SK-N-SH (cell line): ENCODE measurements at regions not wholly inside any gene's neighbourhood (a gene's known extent, or its start where the extent isn't known, plus 50 kb on each side); places are given as distances from the start of the nearest gene placed in this dataset.

Experiments used
- CTCF ChIA-PET: fragments of 300-600, 350-600 bp; formaldehyde crosslinking; extraction: SDS; loops from one replicate; lab custom pipeline; 2021; lab: Yijun Ruan, JAX
- POLR2A ChIA-PET: fragments of 350-600 bp; sonication (Branson Sonifier 250); formaldehyde crosslinking; extraction: SDS; loops from one replicate; lab custom pipeline; 2020; ENCODE audit warnings: antibody characterized with exemption, inconsistent platforms; lab: Yijun Ruan, JAX
- DNase-seq: peaks from one replicate; pipeline ENCODE4 v3.0.0; 2012
- H2AFZ ChIP-seq: fragments of 200-600 bp; sonication (generic); 2 replicates; pipeline ENCODE4 v1.8.1; 2016; ENCODE audit warnings: antibody characterized with exemption, mild to moderate bottlenecking, low read depth
- H3F3A ChIP-seq: fragments of 200-600 bp; sonication (generic); replicated peaks from 2 replicates; pipeline ENCODE3; 2016; ENCODE audit warnings: antibody characterized with exemption, mild to moderate bottlenecking; ENCODE audit not compliant: insufficient read depth
- H3K27ac ChIP-seq, 2 experiments: fragments of 200-500 bp in 1 of 2; fragments of 200-600 bp in 1 of 2; sonication (Bioruptor generic) in 1 of 2; sonication (generic), shearing (Covaris generic) in 1 of 2; 2 replicates each; pipeline versions ENCODE4 v1.5.1 to v1.6.1; 2014 to 2016; ENCODE audit warnings: low read depth in 2 of 2, inconsistent platforms in 1 of 2, low read length in 1 of 2, mild to moderate bottlenecking in 1 of 2, mixed read lengths in 1 of 2
- H3K27me3 ChIP-seq: fragments of 200-600 bp; sonication (generic), shearing (Covaris generic); 2 replicates; pipeline ENCODE4 v1.6.1; 2016; ENCODE audit warnings: mixed run types; ENCODE audit not compliant: insufficient read depth
- H3K36me3 ChIP-seq, 2 experiments: fragments of 200-500 bp in 1 of 2; fragments of 200-600 bp in 1 of 2; sonication (Bioruptor generic) in 1 of 2; sonication (generic) in 1 of 2; replicated peaks in 1 of 2; 2 replicates each; pipeline versions ENCODE3 to v1.5.1; 2014 to 2016; ENCODE audit warnings: low read length in 1 of 2, mild to moderate bottlenecking in 1 of 2; ENCODE audit not compliant: insufficient read depth in 2 of 2, control insufficient read depth in 1 of 2
- H3K4me1 ChIP-seq, 2 experiments: fragments of 200-500 bp in 1 of 2; fragments of 200-600 bp in 1 of 2; sonication (Bioruptor generic) in 1 of 2; sonication (generic), shearing (Covaris generic) in 1 of 2; 2 replicates each; pipeline versions ENCODE4 v1.5.1 to v1.6.1; 2014 to 2016; ENCODE audit warnings: low read depth in 1 of 2, low read length in 1 of 2, mixed run types in 1 of 2; ENCODE audit not compliant: insufficient read depth in 2 of 2, control insufficient read depth in 1 of 2
- H3K4me2 ChIP-seq: fragments of 200-600 bp; sonication (generic), shearing (Covaris generic); 2 replicates; pipeline ENCODE4 v1.6.1; 2017; ENCODE audit warnings: mixed run types
- H3K4me3 ChIP-seq, 2 experiments: fragments of 200-500 bp in 1 of 2; fragments of 200-600 bp in 1 of 2; sonication (Bioruptor generic) in 1 of 2; sonication (generic), shearing (Covaris generic) in 1 of 2; 2 replicates each; pipeline versions ENCODE4 v1.5.1 to v1.8.1; 2014 to 2016; ENCODE audit warnings: low read depth in 2 of 2, inconsistent platforms in 1 of 2, low read length in 1 of 2, mild to moderate bottlenecking in 1 of 2, mixed read lengths in 1 of 2, moderate library complexity in 1 of 2
- H3K79me2 ChIP-seq: fragments of 200-600 bp; sonication (generic); 2 replicates; pipeline ENCODE4 v1.8.1; 2017; ENCODE audit warnings: mild to moderate bottlenecking; ENCODE audit not compliant: insufficient read depth
- H3K9ac ChIP-seq: fragments of 200-600 bp; sonication (generic); 2 replicates; pipeline ENCODE4 v1.6.1; 2017; ENCODE audit warnings: mixed run types
- H3K9me2 ChIP-seq: fragments of 200-600 bp; sonication (generic); 2 replicates; pipeline ENCODE4 v1.6.1; 2017; ENCODE audit warnings: mixed run types
- H3K9me3 ChIP-seq: fragments of 200-600 bp; sonication (generic); 2 replicates; pipeline ENCODE4 v1.6.1; 2017; ENCODE audit warnings: mixed run types, mild to moderate bottlenecking, moderate library complexity
- H4K20me1 ChIP-seq: fragments of 200-600 bp; sonication (generic); 2 replicates; pipeline ENCODE4 v1.6.1; 2017; ENCODE audit warnings: mild to moderate bottlenecking, mixed run types; ENCODE audit not compliant: insufficient read depth
- CHD2 ChIP-seq: fragments of 150-350 bp; IDR thresholded peaks from 2 replicates; pipeline ENCODE4 v1.6.1; 2018; ENCODE audit warnings: low read length; ENCODE audit not compliant: partially characterized antibody
- EP300 ChIP-seq, 2 experiments: IDR thresholded peaks; 2 replicates each; pipeline versions ENCODE4 v1.4.0 to v1.6.1; 2012; ENCODE audit warnings: borderline replicate concordance in 1 of 2, low read depth in 1 of 2, low read length in 1 of 2
- FOXJ3 ChIP-seq: sonication (generic); formaldehyde crosslinking; IDR thresholded peaks from 2 replicates; pipeline ENCODE4 v1.5.1; 2020; ENCODE audit warnings: mild to moderate bottlenecking, missing genetic modification reagents
- MXI1 ChIP-seq: IDR thresholded peaks from 2 replicates; pipeline ENCODE4 v1.6.1; 2012; ENCODE audit warnings: mild to moderate bottlenecking, low read depth, low read length, improper control_type of control experiment
- NFIC ChIP-seq: IDR thresholded peaks from 2 replicates; pipeline ENCODE4 v1.4.0; 2012; ENCODE audit warnings: borderline replicate concordance
- NRF1 ChIP-seq: IDR thresholded peaks from 2 replicates; pipeline ENCODE4 v1.6.1; 2012; ENCODE audit warnings: low read depth, mild to moderate bottlenecking, low read length
- RFX5 ChIP-seq: IDR thresholded peaks from 2 replicates; pipeline ENCODE4 v1.6.1; 2012; ENCODE audit warnings: mild to moderate bottlenecking, improper control_type of control experiment, low read length
- RXRA ChIP-seq: IDR thresholded peaks from 2 replicates; pipeline ENCODE4 v1.4.0; 2012; ENCODE audit warnings: low read depth, mild to moderate bottlenecking, borderline replicate concordance
- TCF12 ChIP-seq: IDR thresholded peaks from 2 replicates; pipeline ENCODE4 v1.4.0; 2012
- TEAD4 ChIP-seq: IDR thresholded peaks from 2 replicates; pipeline ENCODE4 v1.4.0; 2012; ENCODE audit warnings: mild to moderate bottlenecking, borderline replicate concordance; ENCODE audit not compliant: insufficient read depth
- WGBS: methylation state at CpG from one replicate; pipeline ENCODE4 v1.1.6; 2017; ENCODE audit warnings: low lambda C conversion rate; 5-methylcytosine and 5-hydroxymethylcytosine counted together
- TF ChIP-seq, protein P1 (sequence below): IDR thresholded peaks from 2 replicates; pipeline ENCODE4 v1.4.0; 2012; ENCODE audit warnings: low read depth, borderline replicate concordance
- TF ChIP-seq, protein P2 (sequence below): IDR thresholded peaks from 2 replicates; pipeline ENCODE4 v1.4.0; 2012; ENCODE audit warnings: low read depth
- TF ChIP-seq, protein P3 (sequence below): IDR thresholded peaks from 2 replicates; pipeline ENCODE4; 2012
- TF ChIP-seq, protein P4 (sequence below): fragments of 150-350 bp; IDR thresholded peaks from 2 replicates; pipeline ENCODE4 v1.6.1; 2016; ENCODE audit warnings: mild to moderate bottlenecking, low read depth, low read length

DNA sequence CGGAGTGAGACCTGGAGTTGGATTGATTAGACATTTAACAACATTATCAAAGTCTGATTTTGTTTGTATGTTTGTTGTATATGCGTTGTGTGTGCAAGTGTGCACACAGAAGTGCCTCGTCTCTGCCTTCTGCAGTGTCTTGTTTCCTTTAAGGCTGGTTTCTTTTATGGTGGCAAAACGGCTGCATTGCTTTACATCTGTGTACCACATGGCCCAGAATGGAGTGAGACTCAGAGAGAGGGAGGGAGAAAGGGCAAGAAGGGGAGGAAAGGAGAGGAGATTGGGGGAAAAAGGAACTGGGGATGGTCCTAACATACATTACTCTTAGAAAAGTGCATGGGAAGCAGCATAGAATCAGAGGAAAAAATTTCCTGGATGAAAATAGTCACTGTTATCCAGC is 99.7 kb upstream of the WLS start:
- H3K27me3 ChIP-seq: no peaks in the 10 kb centered on the region
- no peak overlapping the region for H3K4me3 ChIP-seq
- no peaks in the 10 kb centered on the region for H3K9me3 ChIP-seq
- no peaks in the 10 kb centered on the region for H3K36me3 ChIP-seq
- TF ChIP-seq, protein P1, sequence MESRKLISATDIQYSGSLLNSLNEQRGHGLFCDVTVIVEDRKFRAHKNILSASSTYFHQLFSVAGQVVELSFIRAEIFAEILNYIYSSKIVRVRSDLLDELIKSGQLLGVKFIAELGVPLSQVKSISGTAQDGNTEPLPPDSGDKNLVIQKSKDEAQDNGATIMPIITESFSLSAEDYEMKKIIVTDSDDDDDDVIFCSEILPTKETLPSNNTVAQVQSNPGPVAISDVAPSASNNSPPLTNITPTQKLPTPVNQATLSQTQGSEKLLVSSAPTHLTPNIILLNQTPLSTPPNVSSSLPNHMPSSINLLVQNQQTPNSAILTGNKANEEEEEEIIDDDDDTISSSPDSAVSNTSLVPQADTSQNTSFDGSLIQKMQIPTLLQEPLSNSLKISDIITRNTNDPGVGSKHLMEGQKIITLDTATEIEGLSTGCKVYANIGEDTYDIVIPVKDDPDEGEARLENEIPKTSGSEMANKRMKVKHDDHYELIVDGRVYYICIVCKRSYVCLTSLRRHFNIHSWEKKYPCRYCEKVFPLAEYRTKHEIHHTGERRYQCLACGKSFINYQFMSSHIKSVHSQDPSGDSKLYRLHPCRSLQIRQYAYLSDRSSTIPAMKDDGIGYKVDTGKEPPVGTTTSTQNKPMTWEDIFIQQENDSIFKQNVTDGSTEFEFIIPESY: no peak
- no peak for TF ChIP-seq TEAD4
- TF ChIP-seq RFX5: no peak
- TF ChIP-seq, protein P2, sequence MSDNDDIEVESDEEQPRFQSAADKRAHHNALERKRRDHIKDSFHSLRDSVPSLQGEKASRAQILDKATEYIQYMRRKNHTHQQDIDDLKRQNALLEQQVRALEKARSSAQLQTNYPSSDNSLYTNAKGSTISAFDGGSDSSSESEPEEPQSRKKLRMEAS: peak; percentile 36; the same call in 1 of the 2 replicates
- TF ChIP-seq, protein P3, sequence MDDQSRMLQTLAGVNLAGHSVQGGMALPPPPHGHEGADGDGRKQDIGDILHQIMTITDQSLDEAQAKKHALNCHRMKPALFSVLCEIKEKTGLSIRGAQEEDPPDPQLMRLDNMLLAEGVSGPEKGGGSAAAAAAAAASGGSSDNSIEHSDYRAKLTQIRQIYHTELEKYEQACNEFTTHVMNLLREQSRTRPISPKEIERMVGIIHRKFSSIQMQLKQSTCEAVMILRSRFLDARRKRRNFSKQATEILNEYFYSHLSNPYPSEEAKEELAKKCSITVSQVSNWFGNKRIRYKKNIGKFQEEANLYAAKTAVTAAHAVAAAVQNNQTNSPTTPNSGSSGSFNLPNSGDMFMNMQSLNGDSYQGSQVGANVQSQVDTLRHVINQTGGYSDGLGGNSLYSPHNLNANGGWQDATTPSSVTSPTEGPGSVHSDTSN: no peak
- TF ChIP-seq, protein P4, sequence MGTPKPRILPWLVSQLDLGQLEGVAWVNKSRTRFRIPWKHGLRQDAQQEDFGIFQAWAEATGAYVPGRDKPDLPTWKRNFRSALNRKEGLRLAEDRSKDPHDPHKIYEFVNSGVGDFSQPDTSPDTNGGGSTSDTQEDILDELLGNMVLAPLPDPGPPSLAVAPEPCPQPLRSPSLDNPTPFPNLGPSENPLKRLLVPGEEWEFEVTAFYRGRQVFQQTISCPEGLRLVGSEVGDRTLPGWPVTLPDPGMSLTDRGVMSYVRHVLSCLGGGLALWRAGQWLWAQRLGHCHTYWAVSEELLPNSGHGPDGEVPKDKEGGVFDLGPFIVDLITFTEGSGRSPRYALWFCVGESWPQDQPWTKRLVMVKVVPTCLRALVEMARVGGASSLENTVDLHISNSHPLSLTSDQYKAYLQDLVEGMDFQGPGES: no peak
- no peak for TF ChIP-seq FOXJ3 (CRISPR knock-in tag)
- no peak for TF ChIP-seq CHD2
- no peak for TF ChIP-seq RXRA
- TF ChIP-seq NFIC: no peak
- TF ChIP-seq TCF12: peak; percentile 71
- TF ChIP-seq EP300 (IDR thresholded peaks at IDR 0.05; ENCODE audit: borderline replicate concordance in 1 of 2, low read depth in 1 of 2, low read length in 1 of 2): no peak
- no peak for TF ChIP-seq NRF1
- TF ChIP-seq MXI1: no peak
- TF ChIP-seq, all 33 proteins: peak for 2
- Histone ChIP-seq H3K79me2 (no peaks in the 10 kb centered on the region), H3K9ac (no peak overlapping the region), H3K27ac (no peak overlapping the region), H3K4me1 (peaks cover 0 to 10% of the 10 kb centered on the region in 2 experiments; a peak in 1 of 4 replicates), H3K4me2 (no peak overlapping the region), H4K20me1 (no peaks in the 10 kb centered on the region), H3F3A (peaks cover 4% of the 10 kb centered on the region), H2AFZ (no peak overlapping the region), H3K9me2 (no peaks in the 10 kb centered on the region)
- 58% methylated on average over 4 of the region's 4 CpGs for WGBS
- DNase-seq: no peak
- ChIA-PET CTCF (interaction anchor here (0.8 to 5.4 kb wide), 4 partner anchors 11 to 1406 kb away, joined by 3 to 28 read pairs (median 10); partner anchors contain the start of gene WLS), POLR2A (no interaction called here)
